ENCODE measurements at regions not wholly inside any gene's neighbourhood (a gene's known extent, or its start where the extent isn't known, plus 50 kb on each side); places are given as distances from the start of the nearest gene placed in this dataset.

GRCh38 chr6:11397622-11398450, 139.7 kb upstream of the TMEM170B start:
- no peak overlapping the region for H2AFZ ChIP-seq (ENCODE audit: low read depth, low read length)
- no peaks in the 10 kb centered on the region for H4K20me1 ChIP-seq (ENCODE audit: insufficient read depth, low read length)
- no peaks in the 10 kb centered on the region for H3K79me2 ChIP-seq (ENCODE audit: insufficient read depth, low read length)
- H3K4me2 ChIP-seq (ENCODE audit: insufficient read depth, low read length), result no peak overlapping the region
- no peak for ATAC-seq (ENCODE audit: insufficient read depth, low read depth)
- no peaks in the 10 kb centered on the region for H3K9me3 ChIP-seq (ENCODE audit: insufficient read depth, low read length, severe bottlenecking)
- H3K4me3 ChIP-seq (ENCODE audit: low read depth in 1 of 2, low read length in 2 of 2), result no peak overlapping the region
- no peaks in the 10 kb centered on the region for H3K4me1 ChIP-seq (ENCODE audit: insufficient read depth, low read length)
- H3K9ac ChIP-seq (ENCODE audit: low read depth, low read length), result no peak overlapping the region
- no peak overlapping the region for H3K27ac ChIP-seq (ENCODE audit: low read length)
- no peak for TF ChIP-seq EZH2 (IDR thresholded peaks at IDR 0.05; ENCODE audit: borderline replicate concordance, low read depth, low read length, severe bottlenecking)
- TF ChIP-seq CTCF (IDR thresholded peaks at IDR 0.05; ENCODE audit: borderline replicate concordance, extremely low read depth, low read length, poor library complexity, severe bottlenecking), result no peak
- H3K27me3 ChIP-seq (ENCODE audit: insufficient read depth, low read length, poor library complexity), result no peaks in the 10 kb centered on the region
- H3K36me3 ChIP-seq (ENCODE audit: insufficient read depth, low read length), result no peaks in the 10 kb centered on the region
- DNase-seq, result no peak

GRCh38 chr6:11396860-11397259, 140.7 kb upstream of the TMEM170B start:
- no peak overlapping the region for H3K9ac ChIP-seq (ENCODE audit: low read depth, low read length)
- no peaks in the 10 kb centered on the region for H3K9me3 ChIP-seq (ENCODE audit: insufficient read depth, low read length, severe bottlenecking)
- no peaks in the 10 kb centered on the region for H3K36me3 ChIP-seq (ENCODE audit: insufficient read depth, low read length)
- no peaks in the 10 kb centered on the region for H3K4me1 ChIP-seq (ENCODE audit: insufficient read depth, low read length)
- H3K79me2 ChIP-seq (ENCODE audit: insufficient read depth, low read length), result no peaks in the 10 kb centered on the region
- no peak overlapping the region for H3K27ac ChIP-seq (ENCODE audit: low read length)
- H3K4me3 ChIP-seq (ENCODE audit: low read depth in 1 of 2, low read length in 2 of 2), result no peak overlapping the region
- no peak for DNase-seq
- H4K20me1 ChIP-seq (ENCODE audit: insufficient read depth, low read length), result no peaks in the 10 kb centered on the region
- no peak overlapping the region for H2AFZ ChIP-seq (ENCODE audit: low read depth, low read length)
- no peak for ATAC-seq (ENCODE audit: insufficient read depth, low read depth)
- H3K4me2 ChIP-seq (ENCODE audit: insufficient read depth, low read length), result no peak overlapping the region
- no peaks in the 10 kb centered on the region for H3K27me3 ChIP-seq (ENCODE audit: insufficient read depth, low read length, poor library complexity)
- no peak for TF ChIP-seq CTCF (IDR thresholded peaks at IDR 0.05; ENCODE audit: borderline replicate concordance, extremely low read depth, low read length, poor library complexity, severe bottlenecking)
- no peak for TF ChIP-seq EZH2 (IDR thresholded peaks at IDR 0.05; ENCODE audit: borderline replicate concordance, low read depth, low read length, severe bottlenecking)

- no peak overlapping the region for H3K4me2 ChIP-seq (ENCODE audit: insufficient read depth, low read length)
- no peaks in the 10 kb centered on the region for H3K9me3 ChIP-seq (ENCODE audit: insufficient read depth, low read length, severe bottlenecking)
- no peak overlapping the region for H3K4me3 ChIP-seq (ENCODE audit: low read depth in 1 of 2, low read length in 2 of 2)
- no peaks in the 10 kb centered on the region for H3K36me3 ChIP-seq (ENCODE audit: insufficient read depth, low read length)
- no peaks in the 10 kb centered on the region for H3K27me3 ChIP-seq (ENCODE audit: insufficient read depth, low read length, poor library complexity)
- no peak for DNase-seq
- no peak overlapping the region for H3K27ac ChIP-seq (ENCODE audit: low read length)
- ATAC-seq (ENCODE audit: insufficient read depth, low read depth), result no peak
- H4K20me1 ChIP-seq (ENCODE audit: insufficient read depth, low read length), result no peaks in the 10 kb centered on the region
- TF ChIP-seq CTCF (IDR thresholded peaks at IDR 0.05; ENCODE audit: borderline replicate concordance, extremely low read depth, low read length, poor library complexity, severe bottlenecking) (no peak), EZH2 (IDR thresholded peaks at IDR 0.05; ENCODE audit: borderline replicate concordance, low read depth, low read length, severe bottlenecking) (no peak)
- H3K4me1 ChIP-seq (ENCODE audit: insufficient read depth, low read length), result no peaks in the 10 kb centered on the region
- no peaks in the 10 kb centered on the region for H3K79me2 ChIP-seq (ENCODE audit: insufficient read depth, low read length)
- H2AFZ ChIP-seq (ENCODE audit: low read depth, low read length), result no peak overlapping the region
- H3K9ac ChIP-seq (ENCODE audit: low read depth, low read length), result no peak overlapping the region
These were observed 143.6 kb upstream of the TMEM170B start for GRCh38 chr6:11393713-11394627.
